H9 (cell line): ENCODE measurements at regions not wholly inside any gene's neighbourhood (a gene's known extent, or its start where the extent isn't known, plus 50 kb on each side); places are given as distances from the start of the nearest gene placed in this dataset.

ENCODE experiments used
- DNase-seq: peaks from one replicate; pipeline ENCODE4 v3.0.0-alpha.2; 2017
- H2AFZ ChIP-seq: one replicate; pipeline ENCODE4 v1.6.1; 2013; ENCODE audit warnings: mild to moderate bottlenecking, low read length, control low read depth, moderate library complexity
- H2AK5ac ChIP-seq: 2 replicates; pipeline ENCODE4 v1.6.1; 2013; ENCODE audit warnings: low read length, control low read depth, mixed read lengths; ENCODE audit not compliant: insufficient read length
- H2BK120ac ChIP-seq: one replicate; pipeline ENCODE4 v1.6.1; 2013; ENCODE audit warnings: low read depth, mild to moderate bottlenecking, low read length, control low read depth, inconsistent platforms; ENCODE audit not compliant: poor library complexity, severe bottlenecking
- H2BK12ac ChIP-seq: 2 replicates; pipeline ENCODE4 v1.6.1; 2013; ENCODE audit warnings: low read length, control low read depth, mixed read lengths, low read depth; ENCODE audit not compliant: insufficient read length
- H2BK15ac ChIP-seq: 2 replicates; pipeline ENCODE4 v1.6.1; 2013; ENCODE audit warnings: low read depth, low read length, control low read depth
- H2BK20ac ChIP-seq: one replicate; pipeline ENCODE4 v1.6.1; 2013; ENCODE audit warnings: low read depth, mild to moderate bottlenecking, low read length, control low read depth, inconsistent platforms; ENCODE audit not compliant: poor library complexity, severe bottlenecking
- H2BK5ac ChIP-seq: 2 replicates; pipeline ENCODE4 v1.6.1; 2013; ENCODE audit warnings: low read length, control low read depth, mixed read lengths; ENCODE audit not compliant: insufficient read length
- H3K14ac ChIP-seq: 2 replicates; pipeline ENCODE4 v1.6.1; 2013; ENCODE audit warnings: low read length, control low read depth; ENCODE audit not compliant: insufficient read depth
- H3K18ac ChIP-seq: 2 replicates; pipeline ENCODE4 v1.6.1; 2013; ENCODE audit warnings: low read depth, mild to moderate bottlenecking, mixed read lengths, low read length, control low read depth; ENCODE audit not compliant: insufficient read length
- H3K23ac ChIP-seq: 2 replicates; pipeline ENCODE4 v1.6.1; 2013; ENCODE audit warnings: low read length, control low read depth, mixed read lengths, low read depth; ENCODE audit not compliant: insufficient read length
- H3K23me2 ChIP-seq: 2 replicates; pipeline ENCODE4 v1.6.1; 2013; ENCODE audit warnings: low read depth, mild to moderate bottlenecking, mixed read lengths, low read length, control low read depth; ENCODE audit not compliant: insufficient read length, poor library complexity, severe bottlenecking
- H3K27ac ChIP-seq: 2 replicates; pipeline ENCODE4 v1.5.1; 2013; ENCODE audit warnings: low read length, control low read depth, mixed read lengths, low read depth; ENCODE audit not compliant: insufficient read length
- H3K27me3 ChIP-seq: 2 replicates; pipeline ENCODE4 v1.6.1; 2013; ENCODE audit warnings: low read length, control low read depth, inconsistent platforms; ENCODE audit not compliant: insufficient read depth
- H3K4ac ChIP-seq: 2 replicates; pipeline ENCODE4 v1.6.1; 2013; ENCODE audit warnings: low read depth, mild to moderate bottlenecking, control low read depth, inconsistent platforms, low read length, moderate library complexity
- H3K4me1 ChIP-seq: 2 replicates; pipeline ENCODE4 v1.6.1; 2013; ENCODE audit warnings: low read length, control low read depth, inconsistent platforms; ENCODE audit not compliant: insufficient read depth
- H3K4me2 ChIP-seq: 2 replicates; pipeline ENCODE4 v1.6.1; 2013; ENCODE audit warnings: low read length, control low read depth, mixed read lengths; ENCODE audit not compliant: insufficient read length, insufficient read depth
- H3K56ac ChIP-seq: 2 replicates; pipeline ENCODE4 v1.6.1; 2013; ENCODE audit warnings: low read depth, mild to moderate bottlenecking, mixed read lengths, low read length, control low read depth; ENCODE audit not compliant: insufficient read length
- H3K79me1 ChIP-seq: 2 replicates; pipeline ENCODE4 v1.6.1; 2013; ENCODE audit warnings: low read depth, mild to moderate bottlenecking, moderate library complexity, low read length, control low read depth, inconsistent platforms; ENCODE audit not compliant: insufficient read depth, poor library complexity, severe bottlenecking
- H3K79me2 ChIP-seq: 2 replicates; pipeline ENCODE4 v1.6.1; 2013; ENCODE audit warnings: low read length, control low read depth, inconsistent platforms; ENCODE audit not compliant: insufficient read depth
- H3K9ac ChIP-seq: 2 replicates; pipeline ENCODE4 v1.6.1; 2013; ENCODE audit warnings: low read length, control low read depth, mixed read lengths; ENCODE audit not compliant: insufficient read length; ENCODE audit errors: extremely low read depth
- H3K9me3 ChIP-seq: one replicate; pipeline ENCODE4 v1.6.1; 2013; ENCODE audit warnings: low read depth, low read length, inconsistent platforms; ENCODE audit not compliant: control insufficient read depth
- H3T11ph ChIP-seq: one replicate; pipeline ENCODE4 v1.6.1; 2013; ENCODE audit warnings: mild to moderate bottlenecking, low read length, control low read depth, inconsistent platforms
- H4K20me1 ChIP-seq: one replicate; pipeline ENCODE4 v1.6.1; 2013; ENCODE audit not compliant: control insufficient read depth, insufficient read length, insufficient read depth
- H4K5ac ChIP-seq: 2 replicates; pipeline ENCODE4 v1.6.1; 2013; ENCODE audit warnings: low read depth, mild to moderate bottlenecking, mixed read lengths, low read length, control low read depth; ENCODE audit not compliant: insufficient read length
- H4K8ac ChIP-seq: replicated peaks from 2 replicates; pipeline ENCODE4 v1.6.1; 2013; ENCODE audit warnings: low read length, control low read depth, mixed read lengths, low read depth; ENCODE audit not compliant: insufficient read length
- H4K91ac ChIP-seq: 2 replicates; pipeline ENCODE4 v1.6.1; 2013; ENCODE audit warnings: low read depth, mild to moderate bottlenecking, moderate library complexity, mixed read lengths, low read length, control low read depth; ENCODE audit not compliant: insufficient read length
- H3K27ac Mint-ChIP-seq, 3 experiments: 2 replicates in 2 of 3; 3 replicates in 1 of 3; pipeline ENCODE4 v1.8.0; 2020 to 2021; ENCODE audit warnings: mixed read lengths in 3 of 3, mild to moderate bottlenecking in 1 of 3, moderate library complexity in 1 of 3
- H3K27me3 Mint-ChIP-seq: 2 replicates; pipeline ENCODE4 v1.8.0; 2021; ENCODE audit warnings: low read depth, mild to moderate bottlenecking, moderate library complexity, mixed read lengths
- H3K36me3 Mint-ChIP-seq, 3 experiments: 2 replicates in 2 of 3; 3 replicates in 1 of 3; pipeline ENCODE4 v1.8.0; 2020 to 2021; ENCODE audit warnings: low read depth in 3 of 3, mixed read lengths in 3 of 3; ENCODE audit not compliant: insufficient read depth in 1 of 3
- H3K4me1 Mint-ChIP-seq, 2 experiments: 2 replicates each; pipeline ENCODE4 v1.8.0; 2020; ENCODE audit warnings: mixed read lengths in 2 of 2
- H3K4me3 Mint-ChIP-seq, 2 experiments: 2 replicates in 1 of 2; 3 replicates in 1 of 2; pipeline ENCODE4 v1.8.0; 2020 to 2021; ENCODE audit warnings: mild to moderate bottlenecking in 2 of 2, mixed read lengths in 2 of 2, moderate library complexity in 1 of 2
- H3K9me3 Mint-ChIP-seq, 2 experiments: 2 replicates in 1 of 2; 3 replicates in 1 of 2; pipeline ENCODE4 v1.8.0; 2020; ENCODE audit warnings: mild to moderate bottlenecking in 2 of 2, mixed read lengths in 2 of 2, moderate library complexity in 1 of 2
- CTCF ChIP-seq: fragments of 200-600 bp; sonication (generic); conservative IDR thresholded peaks from 3 replicates; pipeline ENCODE4 v1.8.0; 2021; ENCODE audit warnings: antibody characterized with exemption, mild to moderate bottlenecking
- WGBS: extraction: QIAGEN DNeasy Blood & Tissue Kit; methylation state at CpG from one replicate; pipeline ENCODE4 v1.1.7; 2013; ENCODE audit warnings: missing lambda C conversion rate, low lambda C conversion rate, mixed read lengths; ENCODE audit not compliant: insufficient read length; ENCODE audit errors: extremely low coverage; 5-methylcytosine and 5-hydroxymethylcytosine counted together

- no peaks in the 10 kb centered on the region for H3K23me2 ChIP-seq
Measured at GRCh38 chr13:72571191-72571590, 156.2 kb downstream of the MZT1 start.

More at GRCh38 chr13:72571191-72571590, 156.2 kb downstream of the MZT1 start:
- no peak overlapping the region for H3K56ac ChIP-seq
- no peak overlapping the region for H2BK20ac ChIP-seq
- H3K4me3 Mint-ChIP-seq, result no peak overlapping the region
- no peak overlapping the region for H3K27ac Mint-ChIP-seq
- no peak overlapping the region for H3K18ac ChIP-seq
- no peaks in the 10 kb centered on the region for H4K20me1 ChIP-seq
- 0 out of 2 replicates have a peak, but pooled peaks cover 2% of the 10 kb centered on the region for H3K4me1 ChIP-seq
- H2BK15ac ChIP-seq, result no peak overlapping the region
- H2BK5ac ChIP-seq, result no peak overlapping the region
- no peak overlapping the region for H3K14ac ChIP-seq
- no peaks in the 10 kb centered on the region for H3K79me1 ChIP-seq
- H3K23ac ChIP-seq, result no peak overlapping the region
- no peaks in the 10 kb centered on the region for H3K9me3 ChIP-seq
- H3K27ac ChIP-seq, result no peak overlapping the region
- no peak overlapping the region for H3K9ac ChIP-seq
- no peaks in the 10 kb centered on the region for H3K9me3 Mint-ChIP-seq
- H3K27me3 ChIP-seq, result no peaks in the 10 kb centered on the region
- H3K79me2 ChIP-seq, result no peaks in the 10 kb centered on the region
- H3K36me3 Mint-ChIP-seq, result no peaks in the 10 kb centered on the region; a peak in 1 of 7 replicates
- no peak overlapping the region for H4K91ac ChIP-seq
- TF ChIP-seq CTCF, result no peak
- peaks cover 10 to 11% of the 10 kb centered on the region in 2 experiments for H3K4me1 Mint-ChIP-seq
- H2AK5ac ChIP-seq, result no peak overlapping the region
- no peak overlapping the region for H4K8ac ChIP-seq
- no CpG with 5 or more reads among the region's 2 CpGs for WGBS
- no peak overlapping the region for H2AFZ ChIP-seq
- no peak overlapping the region for H3K4ac ChIP-seq
- no peak overlapping the region for H4K5ac ChIP-seq
- no peak overlapping the region for H2BK120ac ChIP-seq
- H3K27me3 Mint-ChIP-seq, result no peaks in the 10 kb centered on the region
- no peak overlapping the region for H2BK12ac ChIP-seq
- H3K4me2 ChIP-seq, result no peak overlapping the region
- H3T11ph ChIP-seq, result no peak overlapping the region
- no peak for DNase-seq
